ENCODE measurements at regions not wholly inside any gene's neighbourhood (a gene's known extent, or its start where the extent isn't known, plus 50 kb on each side); places are given as distances from the start of the nearest gene placed in this dataset.
"Not testable (repeated sequence)": the region's sequence is repeated elsewhere in the genome, so short reads cannot be mapped to it uniquely, and the experiment has no call there.

- no peak for DNase-seq (ENCODE audit: low read depth)
- no peak overlapping the region for H3K4me3 ChIP-seq (ENCODE audit: low read depth, low read length)
These were observed 56.9 kb upstream of the SHB start for GRCh38 chr9:38125889-38126288.

GRCh38 chr9:38123359-38123758, 54.3 kb upstream of the SHB start:
- H3K27me3 ChIP-seq (ENCODE audit: control insufficient read depth, insufficient read depth, low read length); DNase-seq (ENCODE audit: low read depth); H3K36me3 ChIP-seq (ENCODE audit: control insufficient read depth, insufficient read depth, low read length); H3K4me3 ChIP-seq (ENCODE audit: low read depth, low read length): not testable (repeated sequence)

More at GRCh38 chr9:38125889-38126288, 56.9 kb upstream of the SHB start:
- Histone ChIP-seq H3K36me3 (ENCODE audit: control insufficient read depth, insufficient read depth, low read length) (no peaks in the 10 kb centered on the region), H3K27me3 (ENCODE audit: control insufficient read depth, insufficient read depth, low read length) (no peaks in the 10 kb centered on the region)
- TF ChIP-seq CTCF (IDR thresholded peaks at IDR 0.05; ENCODE audit: insufficient read depth, low read length, poor library complexity, severe bottlenecking), result no peak

DNA sequence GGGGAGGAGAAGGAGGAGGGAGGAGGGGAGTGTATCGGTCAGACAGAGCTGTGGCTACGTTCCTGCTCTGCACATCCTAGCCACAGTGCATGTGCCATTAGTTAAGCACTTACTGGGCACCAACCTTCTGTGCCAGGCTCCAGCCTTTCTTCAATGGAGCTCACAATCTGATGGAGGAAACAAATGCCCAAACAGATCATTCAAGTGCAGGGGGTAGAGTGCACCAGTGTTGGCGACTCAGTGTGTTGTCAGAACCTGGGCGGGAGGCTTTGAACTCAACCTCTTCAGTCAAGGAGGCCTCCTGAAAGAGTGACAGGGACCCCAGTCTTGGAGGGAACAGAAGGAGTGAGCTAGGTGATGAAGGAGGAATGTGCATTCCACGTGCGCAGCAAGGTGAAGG, 51.9 kb upstream of the SHB start:
- H3K4me3 ChIP-seq (ENCODE audit: low read depth, low read length), result no peak overlapping the region
- TF ChIP-seq CTCF (IDR thresholded peaks at IDR 0.05; ENCODE audit: insufficient read depth, low read length, poor library complexity, severe bottlenecking), result no peak
- no peaks in the 10 kb centered on the region for H3K27me3 ChIP-seq (ENCODE audit: control insufficient read depth, insufficient read depth, low read length)
- H3K36me3 ChIP-seq (ENCODE audit: control insufficient read depth, insufficient read depth, low read length), result no peaks in the 10 kb centered on the region
- DNase-seq (ENCODE audit: low read depth), result no peak

- H3K4me3 ChIP-seq (ENCODE audit: low read depth, low read length), result no peak overlapping the region
- no peak for DNase-seq (ENCODE audit: low read depth)
- TF ChIP-seq CTCF (IDR thresholded peaks at IDR 0.05; ENCODE audit: insufficient read depth, low read length, poor library complexity, severe bottlenecking), result no peak
- H3K27me3 ChIP-seq (ENCODE audit: control insufficient read depth, insufficient read depth, low read length), result peaks cover 4% of the 10 kb centered on the region
- no peaks in the 10 kb centered on the region for H3K36me3 ChIP-seq (ENCODE audit: control insufficient read depth, insufficient read depth, low read length)
These were observed 50.7 kb upstream of the SHB start for GRCh38 chr9:38119560-38120236.

- H3K27me3 ChIP-seq (ENCODE audit: control insufficient read depth, insufficient read depth, low read length), result peaks cover 4% of the 10 kb centered on the region
- TF ChIP-seq CTCF (IDR thresholded peaks at IDR 0.05; ENCODE audit: insufficient read depth, low read length, poor library complexity, severe bottlenecking), result no peak
- H3K4me3 ChIP-seq (ENCODE audit: low read depth, low read length), result no peak overlapping the region
- DNase-seq (ENCODE audit: low read depth), result no peak
- no peaks in the 10 kb centered on the region for H3K36me3 ChIP-seq (ENCODE audit: control insufficient read depth, insufficient read depth, low read length)
These were observed 49.9 kb upstream of the SHB start for GRCh38 chr9:38118862-38119438.
